BJ (cell line): ENCODE measurements at regions not wholly inside any gene's neighbourhood (a gene's known extent, or its start where the extent isn't known, plus 50 kb on each side); places are given as distances from the start of the nearest gene placed in this dataset.

Experiments
- CTCF ChIA-PET: fragments of 350-600 bp; formaldehyde crosslinking; extraction: SDS; loops from one replicate; lab custom pipeline; 2021; ENCODE audit warnings: antibody characterized with exemption, inconsistent platforms; lab: Yijun Ruan, JAX
- POLR2A ChIA-PET: fragments of 300-600 bp; sonication (Branson Sonifier 250); formaldehyde crosslinking; extraction: SDS; loops from one replicate; lab custom pipeline; 2021; ENCODE audit warnings: antibody characterized with exemption; lab: Charles Lee
- DNase-seq: peaks from one replicate; pipeline ENCODE4 v3.0.0-alpha.2; 2011; ENCODE audit warnings: low read depth
- H3K27me3 ChIP-seq: 2 replicates; pipeline ENCODE4 v1.6.0; 2011; ENCODE audit warnings: low read length; ENCODE audit not compliant: control insufficient read depth, insufficient read depth
- H3K36me3 ChIP-seq: 2 replicates; pipeline ENCODE4 v1.5.1; 2011; ENCODE audit warnings: low read length; ENCODE audit not compliant: control insufficient read depth, insufficient read depth
- H3K4me3 ChIP-seq: 2 replicates; pipeline ENCODE4 v1.5.1; 2011; ENCODE audit warnings: low read depth, mild to moderate bottlenecking, control low read depth, low read length
- TF ChIP-seq, protein P1 (sequence below): IDR thresholded peaks from 2 replicates; pipeline ENCODE4 v1.5.1; 2011; ENCODE audit warnings: low read depth, mild to moderate bottlenecking, control low read depth, inconsistent platforms, low read length, moderate library complexity; ENCODE audit not compliant: insufficient read depth

DNA sequence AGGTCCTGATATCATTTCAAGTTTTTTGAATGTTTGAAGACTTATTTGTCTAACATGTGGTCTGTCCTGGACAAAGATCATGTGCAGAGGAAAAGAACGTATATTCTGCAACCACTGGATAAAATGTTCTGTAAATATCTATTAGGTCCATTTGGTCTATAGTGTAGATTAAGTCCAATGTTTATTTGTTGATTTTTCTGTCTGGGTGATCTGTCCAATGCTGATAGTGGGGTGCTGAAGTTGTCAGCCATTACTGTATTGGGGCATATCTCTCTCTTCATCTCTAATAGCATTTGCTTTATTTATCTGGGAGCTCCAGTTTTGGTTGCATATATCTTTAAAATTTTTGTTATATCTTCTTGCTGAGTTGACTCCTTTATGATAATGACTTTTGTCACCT, 258.4 kb upstream of the CITED2 start:
- ChIA-PET CTCF (no interaction called here), POLR2A (no interaction called here)
- TF ChIP-seq, protein P1, sequence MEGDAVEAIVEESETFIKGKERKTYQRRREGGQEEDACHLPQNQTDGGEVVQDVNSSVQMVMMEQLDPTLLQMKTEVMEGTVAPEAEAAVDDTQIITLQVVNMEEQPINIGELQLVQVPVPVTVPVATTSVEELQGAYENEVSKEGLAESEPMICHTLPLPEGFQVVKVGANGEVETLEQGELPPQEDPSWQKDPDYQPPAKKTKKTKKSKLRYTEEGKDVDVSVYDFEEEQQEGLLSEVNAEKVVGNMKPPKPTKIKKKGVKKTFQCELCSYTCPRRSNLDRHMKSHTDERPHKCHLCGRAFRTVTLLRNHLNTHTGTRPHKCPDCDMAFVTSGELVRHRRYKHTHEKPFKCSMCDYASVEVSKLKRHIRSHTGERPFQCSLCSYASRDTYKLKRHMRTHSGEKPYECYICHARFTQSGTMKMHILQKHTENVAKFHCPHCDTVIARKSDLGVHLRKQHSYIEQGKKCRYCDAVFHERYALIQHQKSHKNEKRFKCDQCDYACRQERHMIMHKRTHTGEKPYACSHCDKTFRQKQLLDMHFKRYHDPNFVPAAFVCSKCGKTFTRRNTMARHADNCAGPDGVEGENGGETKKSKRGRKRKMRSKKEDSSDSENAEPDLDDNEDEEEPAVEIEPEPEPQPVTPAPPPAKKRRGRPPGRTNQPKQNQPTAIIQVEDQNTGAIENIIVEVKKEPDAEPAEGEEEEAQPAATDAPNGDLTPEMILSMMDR: no peak
- H3K4me3 ChIP-seq: no peak overlapping the region
- no peaks in the 10 kb centered on the region for H3K36me3 ChIP-seq
- no peak for DNase-seq
- no peaks in the 10 kb centered on the region for H3K27me3 ChIP-seq

DNA sequence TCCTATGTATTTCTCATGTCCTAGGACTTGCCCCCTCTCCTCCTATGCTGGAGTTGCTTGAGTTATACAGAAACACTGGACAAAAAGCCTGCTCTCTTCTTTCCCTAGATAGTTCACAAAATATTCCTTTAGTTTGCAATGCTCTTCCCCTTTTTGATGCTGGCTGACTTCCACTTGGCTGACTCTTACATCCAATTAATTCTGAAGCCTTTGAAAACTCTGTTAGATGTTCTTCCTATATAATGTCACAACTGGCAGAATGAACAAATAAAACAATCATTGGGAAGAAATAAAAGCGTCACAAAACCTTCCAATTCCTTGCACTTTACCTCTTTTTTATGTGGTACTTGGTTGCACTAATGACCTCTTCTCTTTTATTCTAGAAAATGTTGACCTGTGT, 253.8 kb upstream of the CITED2 start:
- Histone ChIP-seq H3K27me3 (no peaks in the 10 kb centered on the region), H3K4me3 (no peak overlapping the region), H3K36me3 (no peaks in the 10 kb centered on the region)
- DNase-seq: no peak
- TF ChIP-seq, protein P1: no peak
- POLR2A ChIA-PET: interaction anchor here (0.6 kb wide), 1 partner anchor 254 kb away, joined by 3 read pairs; the partner anchor contains the start of gene CITED2
- CTCF ChIA-PET: no interaction called here

DNA sequence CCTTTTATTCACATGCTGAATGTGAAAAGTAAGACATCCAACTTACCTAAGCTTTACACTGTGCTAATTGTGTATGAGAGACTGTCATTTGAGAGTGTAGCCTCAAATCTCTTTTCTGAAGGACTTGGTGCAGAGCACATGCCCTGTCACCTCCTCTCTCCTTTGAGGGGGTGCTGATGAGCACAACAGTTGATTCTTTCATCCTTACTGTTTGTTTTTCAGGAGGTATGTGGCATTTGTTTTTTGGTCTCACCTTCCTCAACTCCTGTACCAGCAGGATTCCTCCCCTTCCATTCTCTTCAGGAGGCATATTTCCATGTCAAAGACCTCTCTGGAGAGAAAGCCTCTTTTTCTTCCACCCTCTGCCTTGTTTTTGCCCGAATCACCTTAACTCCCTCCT, 252.6 kb upstream of the CITED2 start:
- DNase-seq: no peak
- TF ChIP-seq, protein P1: no peak
- no peak overlapping the region for H3K4me3 ChIP-seq
- no peaks in the 10 kb centered on the region for H3K36me3 ChIP-seq
- no peaks in the 10 kb centered on the region for H3K27me3 ChIP-seq
- CTCF ChIA-PET: interaction anchor here (0.7 kb wide), 1 partner anchor 27 kb away, joined by 3 read pairs; no protein-coding TSS in a partner anchor
- POLR2A ChIA-PET: no interaction called here

DNA sequence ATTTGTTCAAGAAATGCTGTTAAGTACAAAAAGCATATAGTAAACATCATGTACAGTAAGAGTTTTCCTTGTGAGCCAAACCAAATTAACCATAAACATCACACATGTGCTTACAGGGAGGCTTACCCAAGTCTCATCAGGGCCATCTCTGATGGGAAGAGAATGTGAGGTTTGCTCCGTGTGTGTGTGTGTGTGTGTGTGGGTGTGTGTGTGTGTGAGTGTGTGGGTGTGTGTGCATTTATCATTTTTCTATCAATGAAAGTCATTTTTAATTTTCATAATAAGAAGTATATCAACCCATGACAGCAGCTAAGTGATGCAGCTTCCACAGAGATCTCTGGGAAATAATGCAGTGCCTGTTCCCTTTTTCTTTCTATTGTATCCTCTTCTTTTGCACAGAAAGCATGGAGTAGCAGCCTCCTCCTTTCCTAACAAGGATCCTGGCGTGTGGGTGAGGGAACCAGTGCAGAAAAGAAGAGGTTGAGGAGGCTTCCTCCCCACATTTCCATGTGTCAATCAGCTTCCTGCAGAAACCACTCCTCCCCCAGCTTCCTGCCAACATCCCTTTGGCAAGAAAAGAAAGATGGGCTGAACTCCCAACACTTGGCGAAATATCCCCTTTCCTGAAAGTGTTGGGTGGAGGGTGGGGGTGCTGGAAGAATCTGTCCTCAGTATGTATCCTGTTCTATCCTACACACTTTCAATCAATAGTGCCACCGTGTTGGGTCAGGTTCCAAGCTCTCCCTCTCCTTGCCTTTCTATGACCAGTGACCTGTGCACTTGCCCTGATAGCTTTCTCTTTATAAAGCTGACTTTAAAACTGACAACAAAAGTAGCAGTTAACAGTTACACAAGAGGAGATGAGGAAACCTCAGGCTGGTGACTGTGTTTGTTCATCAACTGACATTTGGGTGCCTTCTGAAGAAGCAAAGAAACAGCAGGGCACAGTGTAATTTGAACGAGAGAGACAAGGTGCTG, 251.8 kb upstream of the CITED2 start:
- CTCF ChIA-PET: interaction anchor here (0.7 kb wide), 1 partner anchor 27 kb away, joined by 3 read pairs; no protein-coding TSS in a partner anchor
- DNase-seq: no peak

More for the DNA sequence above, 251.8 kb upstream of the CITED2 start:
- Histone ChIP-seq H3K36me3 (no peaks in the 10 kb centered on the region), H3K27me3 (no peaks in the 10 kb centered on the region), H3K4me3 (no peak overlapping the region)
- TF ChIP-seq, protein P1: no peak
- POLR2A ChIA-PET: no interaction called here
